WTC11 (cell line): ENCODE measurements at regions not wholly inside any gene's neighbourhood (a gene's known extent, or its start where the extent isn't known, plus 50 kb on each side); places are given as distances from the start of the nearest gene placed in this dataset.
"Not testable (repeated sequence)": the region's sequence is repeated elsewhere in the genome, so short reads cannot be mapped to it uniquely, and the experiment has no call there.

ENCODE experiments used
- ATAC-seq: fragments of 200-7000 bp; cut with Tn5 transposase; 2 replicates; pipeline ENCODE4 v1.10.0; 2021; ENCODE audit warnings: mild to moderate bottlenecking, moderate library complexity
- CTCF ChIA-PET: fragments of 300-600 bp; sonication (Branson Sonifier 250); formaldehyde crosslinking; loops from one replicate; lab custom pipeline; 2021; ENCODE audit warnings: antibody characterized with exemption; lab: Charles Lee
- POLR2A ChIA-PET: fragments of 350-600 bp; sonication (Branson Sonifier 250); formaldehyde crosslinking; loops from one replicate; lab custom pipeline; 2021; ENCODE audit warnings: antibody characterized with exemption; lab: Charles Lee
- DNase-seq: peaks from one replicate; pipeline ENCODE4 v3.0.0; 2021; ENCODE audit warnings: low spot score
- H3K27ac Mint-ChIP-seq: 2 replicates; pipeline ENCODE4 v1.8.0; 2021; ENCODE audit warnings: mixed read lengths
- H3K27me3 Mint-ChIP-seq: 2 replicates; pipeline ENCODE4 v1.8.0; 2021; ENCODE audit warnings: low read depth, mild to moderate bottlenecking, moderate library complexity, mixed read lengths
- H3K36me3 Mint-ChIP-seq: 2 replicates; pipeline ENCODE4 v1.8.0; 2021; ENCODE audit warnings: mixed read lengths
- H3K4me1 Mint-ChIP-seq: 2 replicates; pipeline ENCODE4 v1.8.0; 2022; ENCODE audit warnings: mixed read lengths
- H3K4me3 Mint-ChIP-seq: 2 replicates; pipeline ENCODE4 v1.8.0; 2021; ENCODE audit warnings: mild to moderate bottlenecking, moderate library complexity, mixed read lengths
- H3K9me3 Mint-ChIP-seq: 2 replicates; pipeline ENCODE4 v1.8.0; 2021; ENCODE audit warnings: mixed read lengths
- CBFB ChIP-seq: sonication (generic); formaldehyde crosslinking; IDR thresholded peaks from 2 replicates; pipeline ENCODE4 v1.8.1; 2022; ENCODE audit warnings: mild to moderate bottlenecking, low read depth, missing genetic modification reagents
- FOXJ3 ChIP-seq: sonication (generic); formaldehyde crosslinking; IDR thresholded peaks from 2 replicates; pipeline ENCODE4 v1.9.0; 2021; ENCODE audit warnings: missing genetic modification reagents, mild to moderate bottlenecking, borderline replicate concordance
- GABPB1 ChIP-seq: sonication (generic); formaldehyde crosslinking; IDR thresholded peaks from 2 replicates; pipeline ENCODE4 v1.8.1; 2023; ENCODE audit warnings: mild to moderate bottlenecking, missing genetic modification reagents
- HMGA2 ChIP-seq: fragments of 250-450 bp; sonication (Bioruptor Pico); IDR thresholded peaks from 2 replicates; pipeline ENCODE4 v1.4.0; 2021; ENCODE audit warnings: mild to moderate bottlenecking, moderate library complexity
- IRF2 ChIP-seq: sonication (generic); formaldehyde crosslinking; IDR thresholded peaks from 2 replicates; pipeline ENCODE4 v1.8.0; 2022; ENCODE audit warnings: low read depth, missing genetic modification reagents, borderline replicate concordance
- MXD4 ChIP-seq: fragments of 250-450 bp; sonication (Bioruptor Pico); IDR thresholded peaks from 2 replicates; pipeline ENCODE4 v1.8.0; 2021; ENCODE audit warnings: mild to moderate bottlenecking, moderate library complexity, borderline replicate concordance
- RORB ChIP-seq: fragments of 250-450 bp; sonication (Bioruptor Pico); IDR thresholded peaks from 2 replicates; pipeline ENCODE4 v1.9.0; 2021; ENCODE audit warnings: mild to moderate bottlenecking
- SMAD3 ChIP-seq: sonication (generic); formaldehyde crosslinking; IDR thresholded peaks from 2 replicates; pipeline ENCODE4 v1.8.0; 2022; ENCODE audit warnings: missing genetic modification reagents, mild to moderate bottlenecking, borderline replicate concordance
- TP53 ChIP-seq: sonication (generic); formaldehyde crosslinking; IDR thresholded peaks from 2 replicates; pipeline ENCODE4 v1.8.1; 2023; ENCODE audit warnings: mild to moderate bottlenecking, missing genetic modification reagents
- ZNF121 ChIP-seq: sonication (generic); formaldehyde crosslinking; IDR thresholded peaks from 2 replicates; pipeline ENCODE4 v1.8.0; 2023; ENCODE audit warnings: missing genetic modification reagents
- ZNF232 ChIP-seq: sonication (generic); formaldehyde crosslinking; IDR thresholded peaks from 2 replicates; pipeline ENCODE4 v1.8.0; 2022; ENCODE audit warnings: mild to moderate bottlenecking, missing genetic modification reagents
- ZNF416 ChIP-seq: fragments of 250-450 bp; sonication (Bioruptor Pico); IDR thresholded peaks from 2 replicates; pipeline ENCODE4 v1.9.0; 2021; ENCODE audit warnings: mild to moderate bottlenecking, inconsistent platforms
- TF ChIP-seq, protein P1 (sequence below): fragments of 200-600 bp; IDR thresholded peaks from 2 replicates; pipeline ENCODE4 v1.8.0; 2022; ENCODE audit warnings: antibody characterized with exemption
- TF ChIP-seq, protein P2 (sequence below): fragments of 250-450 bp; sonication (Bioruptor Pico); IDR thresholded peaks from 2 replicates; pipeline ENCODE4 v2.1.2; 2022; ENCODE audit warnings: mild to moderate bottlenecking, moderate library complexity
- TF ChIP-seq, protein P3 (sequence below): sonication (generic); formaldehyde crosslinking; IDR thresholded peaks from 2 replicates; pipeline ENCODE4 v1.8.0; 2023; ENCODE audit warnings: mild to moderate bottlenecking, missing genetic modification reagents

DNA sequence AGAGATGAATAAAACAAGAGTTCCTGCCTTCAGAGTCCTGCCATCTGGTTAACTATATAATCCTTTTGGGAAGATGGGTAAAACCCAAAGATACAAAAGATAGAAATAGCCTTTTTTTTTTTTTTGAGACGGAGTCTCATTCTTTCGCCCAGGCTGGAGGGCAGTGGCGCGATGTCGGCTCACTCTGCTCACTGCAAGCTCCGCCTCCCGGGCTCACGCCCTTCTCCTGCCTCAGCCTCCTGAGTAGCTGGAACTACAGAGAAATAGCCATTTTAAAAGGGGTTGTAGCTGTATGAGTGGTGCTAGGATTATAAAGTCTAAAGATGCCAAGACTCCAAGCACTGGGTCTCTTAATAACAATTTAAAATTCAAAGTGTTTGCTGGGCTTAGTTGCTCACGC lies 97.2 kb downstream of the KDR start:
- DNase-seq: no peak
- POLR2A ChIA-PET: no interaction called here
- ATAC-seq: peak; percentile 51
- no peaks in the 10 kb centered on the region for H3K9me3 Mint-ChIP-seq
- TF ChIP-seq FOXJ3 (CRISPR knock-in tag): no peak
- TF ChIP-seq, all 79 proteins: peak for 0
- CTCF ChIA-PET: interaction anchor here (1.0 kb wide), 1 partner anchor 19 kb away, joined by 3 read pairs; no protein-coding TSS in a partner anchor
- H3K36me3 Mint-ChIP-seq: no peaks in the 10 kb centered on the region
- H3K27ac Mint-ChIP-seq: no peak overlapping the region
- H3K27me3 Mint-ChIP-seq: no peaks in the 10 kb centered on the region
- no peak overlapping the region for H3K4me3 Mint-ChIP-seq
- H3K4me1 Mint-ChIP-seq: peaks cover 13% of the 10 kb centered on the region

DNA sequence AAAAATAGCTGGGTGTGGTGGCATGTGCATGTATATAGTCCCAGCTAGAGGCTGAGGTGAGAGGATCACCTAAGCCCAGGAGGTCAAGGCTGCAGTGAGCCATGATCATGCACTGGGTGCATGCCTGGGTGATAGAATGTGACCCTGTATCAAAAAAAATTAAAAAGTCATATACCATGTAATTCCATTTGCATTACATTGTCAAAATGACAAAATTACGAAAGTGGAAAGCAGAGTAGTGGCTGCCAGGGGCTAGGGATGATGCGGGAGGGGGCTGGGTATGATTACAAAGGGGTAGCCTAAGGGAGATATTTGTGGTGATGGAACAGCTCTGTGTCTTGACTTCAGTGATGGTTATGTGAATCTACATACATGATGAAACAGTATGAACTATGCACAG lies 97.8 kb downstream of the KDR start:
- no peak for DNase-seq
- no peak for ATAC-seq
- no peak overlapping the region for H3K4me3 Mint-ChIP-seq
- POLR2A ChIA-PET: no interaction called here
- H3K27ac Mint-ChIP-seq: no peak overlapping the region
- H3K36me3 Mint-ChIP-seq: no peaks in the 10 kb centered on the region
- H3K4me1 Mint-ChIP-seq: peaks cover 9% of the 10 kb centered on the region
- CTCF ChIA-PET: no interaction called here
- no peaks in the 10 kb centered on the region for H3K27me3 Mint-ChIP-seq
- no peaks in the 10 kb centered on the region for H3K9me3 Mint-ChIP-seq
- TF ChIP-seq, protein P1, sequence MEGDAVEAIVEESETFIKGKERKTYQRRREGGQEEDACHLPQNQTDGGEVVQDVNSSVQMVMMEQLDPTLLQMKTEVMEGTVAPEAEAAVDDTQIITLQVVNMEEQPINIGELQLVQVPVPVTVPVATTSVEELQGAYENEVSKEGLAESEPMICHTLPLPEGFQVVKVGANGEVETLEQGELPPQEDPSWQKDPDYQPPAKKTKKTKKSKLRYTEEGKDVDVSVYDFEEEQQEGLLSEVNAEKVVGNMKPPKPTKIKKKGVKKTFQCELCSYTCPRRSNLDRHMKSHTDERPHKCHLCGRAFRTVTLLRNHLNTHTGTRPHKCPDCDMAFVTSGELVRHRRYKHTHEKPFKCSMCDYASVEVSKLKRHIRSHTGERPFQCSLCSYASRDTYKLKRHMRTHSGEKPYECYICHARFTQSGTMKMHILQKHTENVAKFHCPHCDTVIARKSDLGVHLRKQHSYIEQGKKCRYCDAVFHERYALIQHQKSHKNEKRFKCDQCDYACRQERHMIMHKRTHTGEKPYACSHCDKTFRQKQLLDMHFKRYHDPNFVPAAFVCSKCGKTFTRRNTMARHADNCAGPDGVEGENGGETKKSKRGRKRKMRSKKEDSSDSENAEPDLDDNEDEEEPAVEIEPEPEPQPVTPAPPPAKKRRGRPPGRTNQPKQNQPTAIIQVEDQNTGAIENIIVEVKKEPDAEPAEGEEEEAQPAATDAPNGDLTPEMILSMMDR: no peak
- no peak for TF ChIP-seq CBFB (CRISPR knock-in tag)
- TF ChIP-seq HMGA2: no peak
- no peak for TF ChIP-seq RORB
- TF ChIP-seq, protein P2, sequence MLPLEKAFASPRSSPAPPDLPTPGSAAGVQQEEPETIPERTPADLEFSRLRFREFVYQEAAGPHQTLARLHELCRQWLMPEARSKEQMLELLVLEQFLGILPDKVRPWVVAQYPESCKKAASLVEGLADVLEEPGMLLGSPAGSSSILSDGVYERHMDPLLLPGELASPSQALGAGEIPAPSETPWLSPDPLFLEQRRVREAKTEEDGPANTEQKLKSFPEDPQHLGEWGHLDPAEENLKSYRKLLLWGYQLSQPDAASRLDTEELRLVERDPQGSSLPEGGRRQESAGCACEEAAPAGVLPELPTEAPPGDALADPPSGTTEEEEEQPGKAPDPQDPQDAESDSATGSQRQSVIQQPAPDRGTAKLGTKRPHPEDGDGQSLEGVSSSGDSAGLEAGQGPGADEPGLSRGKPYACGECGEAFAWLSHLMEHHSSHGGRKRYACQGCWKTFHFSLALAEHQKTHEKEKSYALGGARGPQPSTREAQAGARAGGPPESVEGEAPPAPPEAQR (CRISPR knock-in tag): no peak
- no peak for TF ChIP-seq SMAD3 (CRISPR knock-in tag)
- TF ChIP-seq ZNF121 (CRISPR knock-in tag): no peak
- no peak for TF ChIP-seq TP53 (CRISPR knock-in tag)
- TF ChIP-seq, protein P3, sequence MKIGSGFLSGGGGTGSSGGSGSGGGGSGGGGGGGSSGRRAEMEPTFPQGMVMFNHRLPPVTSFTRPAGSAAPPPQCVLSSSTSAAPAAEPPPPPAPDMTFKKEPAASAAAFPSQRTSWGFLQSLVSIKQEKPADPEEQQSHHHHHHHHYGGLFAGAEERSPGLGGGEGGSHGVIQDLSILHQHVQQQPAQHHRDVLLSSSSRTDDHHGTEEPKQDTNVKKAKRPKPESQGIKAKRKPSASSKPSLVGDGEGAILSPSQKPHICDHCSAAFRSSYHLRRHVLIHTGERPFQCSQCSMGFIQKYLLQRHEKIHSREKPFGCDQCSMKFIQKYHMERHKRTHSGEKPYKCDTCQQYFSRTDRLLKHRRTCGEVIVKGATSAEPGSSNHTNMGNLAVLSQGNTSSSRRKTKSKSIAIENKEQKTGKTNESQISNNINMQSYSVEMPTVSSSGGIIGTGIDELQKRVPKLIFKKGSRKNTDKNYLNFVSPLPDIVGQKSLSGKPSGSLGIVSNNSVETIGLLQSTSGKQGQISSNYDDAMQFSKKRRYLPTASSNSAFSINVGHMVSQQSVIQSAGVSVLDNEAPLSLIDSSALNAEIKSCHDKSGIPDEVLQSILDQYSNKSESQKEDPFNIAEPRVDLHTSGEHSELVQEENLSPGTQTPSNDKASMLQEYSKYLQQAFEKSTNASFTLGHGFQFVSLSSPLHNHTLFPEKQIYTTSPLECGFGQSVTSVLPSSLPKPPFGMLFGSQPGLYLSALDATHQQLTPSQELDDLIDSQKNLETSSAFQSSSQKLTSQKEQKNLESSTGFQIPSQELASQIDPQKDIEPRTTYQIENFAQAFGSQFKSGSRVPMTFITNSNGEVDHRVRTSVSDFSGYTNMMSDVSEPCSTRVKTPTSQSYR: no peak
- TF ChIP-seq IRF2 (CRISPR knock-in tag): no peak
- TF ChIP-seq GABPB1 (CRISPR knock-in tag): no peak
- TF ChIP-seq ZNF416 (CRISPR knock-in tag): no peak
- no peak for TF ChIP-seq MXD4 (CRISPR knock-in tag)

DNA sequence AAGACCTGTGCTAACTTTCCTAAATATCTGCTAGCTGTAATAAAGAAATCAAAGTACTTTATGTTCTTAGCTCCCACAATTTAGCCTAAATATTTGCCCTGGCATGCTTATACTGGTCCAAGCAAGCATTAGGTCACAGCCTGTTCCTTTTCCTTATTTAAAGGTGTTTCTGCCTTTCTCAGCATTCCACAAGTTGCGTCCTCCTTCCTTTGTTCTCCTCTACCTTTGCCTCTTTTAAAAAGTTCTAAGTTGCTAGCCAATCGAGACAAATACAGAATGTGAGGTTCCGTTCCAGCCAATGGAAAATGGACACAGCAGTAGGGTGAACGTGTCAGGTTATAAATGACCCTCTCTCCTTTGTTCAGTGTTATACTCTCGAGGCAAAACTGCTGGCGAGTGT lies 99.9 kb downstream of the KDR start:
- POLR2A ChIA-PET, H3K36me3 Mint-ChIP-seq, DNase-seq, CTCF ChIA-PET, H3K4me3 Mint-ChIP-seq, H3K27ac Mint-ChIP-seq, H3K9me3 Mint-ChIP-seq, ATAC-seq, H3K27me3 Mint-ChIP-seq: not testable (repeated sequence)
- H3K4me1 Mint-ChIP-seq: peaks cover 10% of the 10 kb centered on the region

DNA sequence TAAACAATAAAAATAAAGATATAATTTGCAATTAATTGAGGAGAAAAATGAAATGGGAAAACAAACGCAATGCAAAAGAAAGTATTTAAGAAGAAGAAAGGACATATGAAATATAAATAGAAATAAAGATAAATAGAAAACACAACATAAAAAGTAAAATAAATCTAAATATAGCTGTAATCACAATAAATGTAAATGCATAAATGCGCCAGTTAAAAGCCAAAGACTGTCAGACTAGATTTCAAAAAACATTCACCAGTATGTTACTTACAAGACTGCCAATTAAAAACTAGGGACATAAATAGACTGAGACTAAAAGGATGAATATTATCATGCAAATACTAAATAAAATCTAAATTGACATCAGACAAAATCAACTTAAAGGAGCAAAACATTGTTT lies 102.4 kb downstream of the KDR start:
- TF ChIP-seq ZNF232 (CRISPR knock-in tag) (no peak), RORB (no peak)
- TF ChIP-seq, all 79 proteins: peak for 0
- no peak for ATAC-seq
- H3K27me3 Mint-ChIP-seq: no peaks in the 10 kb centered on the region; the same call in 1 of the 2 replicates
- ChIA-PET POLR2A (no interaction called here), CTCF (no interaction called here)
- no peak overlapping the region for H3K27ac Mint-ChIP-seq
- no peak for DNase-seq
- H3K36me3 Mint-ChIP-seq: no peaks in the 10 kb centered on the region
- H3K4me3 Mint-ChIP-seq: no peak overlapping the region
- no peaks in the 10 kb centered on the region for H3K9me3 Mint-ChIP-seq
- H3K4me1 Mint-ChIP-seq: peaks cover 12% of the 10 kb centered on the region
